GM19372 (cell line): ENCODE measurements at regions not wholly inside any gene's neighbourhood (a gene's known extent, or its start where the extent isn't known, plus 50 kb on each side); places are given as distances from the start of the nearest gene placed in this dataset.
"Not testable (repeated sequence)": the region's sequence is repeated elsewhere in the genome, so short reads cannot be mapped to it uniquely, and the experiment has no call there.

ENCODE experiments used
- ATAC-seq: cut with Tn5 transposase; IDR thresholded peaks from one replicate; pipeline ENCODE4 v1.9.1; 2021; ENCODE audit warnings: mild to moderate bottlenecking, low read depth, moderate library complexity; ENCODE audit not compliant: unreplicated experiment

DNA sequence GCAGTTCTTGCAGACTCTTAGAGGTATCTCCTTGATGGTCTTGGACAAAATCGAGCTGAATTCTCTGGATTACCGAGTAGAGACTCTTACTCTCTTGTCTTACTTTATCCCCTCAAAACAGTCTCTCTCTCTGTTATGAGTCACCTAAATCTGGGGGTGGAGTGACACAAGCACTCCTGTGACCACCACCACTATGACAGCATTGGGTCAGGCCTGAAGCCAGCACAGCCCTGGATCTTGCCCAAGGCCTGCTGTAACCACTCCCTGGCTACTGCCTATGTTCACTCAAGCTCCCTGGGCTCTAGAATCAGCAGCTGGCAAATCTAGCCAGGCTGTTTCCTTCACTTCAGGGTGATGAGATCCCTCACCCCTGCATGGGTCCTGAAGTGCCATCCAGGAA lies 662.5 kb downstream of the LUZP2 start:
- no peak for ATAC-seq

DNA sequence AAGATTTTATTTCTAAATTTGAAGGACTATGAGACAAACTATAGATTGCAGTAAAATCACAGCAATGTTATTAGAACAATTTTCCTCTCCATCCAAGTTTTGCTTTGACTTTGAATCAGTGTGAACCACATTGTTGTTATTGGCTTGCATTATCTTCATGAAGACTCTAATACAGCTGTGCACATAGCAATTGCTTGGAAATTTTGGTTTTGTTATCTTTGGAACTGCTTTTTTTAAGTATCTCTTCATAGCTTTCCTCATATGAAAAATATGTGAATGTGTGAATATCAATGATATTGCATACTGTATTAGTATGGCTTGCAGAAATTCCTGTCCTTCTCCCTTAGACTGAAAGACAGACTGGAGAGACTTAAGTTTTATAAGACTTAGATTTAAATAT lies 666.6 kb downstream of the LUZP2 start:
- ATAC-seq, result no peak

DNA sequence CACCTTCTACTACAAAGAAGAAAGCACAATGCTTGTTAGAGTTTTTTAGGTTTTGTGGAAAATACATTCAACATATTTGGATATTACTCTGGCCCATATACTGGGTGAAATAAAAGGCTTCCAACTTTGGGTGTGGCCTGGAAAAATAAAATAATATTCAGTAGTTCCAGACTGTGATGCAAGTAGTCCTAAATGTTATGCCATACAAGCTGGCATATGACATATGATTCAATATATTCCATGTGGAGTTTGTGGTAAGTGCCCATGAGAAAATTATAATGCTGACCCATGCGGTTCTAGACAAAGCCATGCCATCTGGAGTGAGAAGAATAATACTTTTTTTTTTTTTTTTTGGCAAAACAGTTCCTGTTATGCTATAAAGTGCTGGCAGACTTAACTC lies 683.3 kb downstream of the LUZP2 start:
- ATAC-seq, result no peak

DNA sequence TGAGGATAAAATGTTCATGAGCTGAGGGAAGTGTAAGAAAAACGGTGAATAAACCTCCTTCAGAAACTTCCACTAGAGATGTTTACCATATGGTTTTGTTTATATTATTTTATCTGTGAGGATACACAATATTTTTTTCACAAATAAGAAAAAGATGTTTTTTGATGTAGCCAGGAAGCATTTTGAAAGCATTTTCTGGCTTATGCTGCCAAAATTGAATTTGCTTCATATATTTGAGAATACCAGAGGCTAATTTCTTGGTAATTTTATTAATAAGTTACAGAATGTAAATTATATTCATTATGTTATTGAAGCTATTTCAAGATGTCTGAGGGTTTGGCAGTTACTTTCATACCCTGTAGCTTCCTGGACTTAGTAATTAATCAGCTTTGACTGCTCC lies 686.6 kb downstream of the LUZP2 start:
- ATAC-seq, result no peak

DNA sequence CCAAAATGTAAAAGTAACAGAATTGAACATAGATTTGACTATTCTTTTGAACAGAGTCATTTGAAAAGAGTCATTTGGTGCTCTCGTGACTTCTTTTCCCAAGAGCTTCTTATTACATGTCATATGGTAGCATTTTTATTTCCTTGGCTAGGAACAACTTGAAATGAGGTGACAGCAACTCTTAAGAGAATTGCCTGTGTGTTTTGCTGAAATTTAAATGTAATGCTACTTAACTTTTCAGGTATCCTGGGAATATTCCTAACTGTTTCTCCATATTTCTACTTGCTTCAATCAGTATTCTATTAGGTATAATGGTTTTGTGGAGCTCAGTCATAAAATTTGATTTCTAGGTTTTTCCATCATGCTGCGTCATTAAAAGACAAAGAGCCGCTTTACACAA lies 700.7 kb downstream of the LUZP2 start:
- ATAC-seq, result no peak

DNA sequence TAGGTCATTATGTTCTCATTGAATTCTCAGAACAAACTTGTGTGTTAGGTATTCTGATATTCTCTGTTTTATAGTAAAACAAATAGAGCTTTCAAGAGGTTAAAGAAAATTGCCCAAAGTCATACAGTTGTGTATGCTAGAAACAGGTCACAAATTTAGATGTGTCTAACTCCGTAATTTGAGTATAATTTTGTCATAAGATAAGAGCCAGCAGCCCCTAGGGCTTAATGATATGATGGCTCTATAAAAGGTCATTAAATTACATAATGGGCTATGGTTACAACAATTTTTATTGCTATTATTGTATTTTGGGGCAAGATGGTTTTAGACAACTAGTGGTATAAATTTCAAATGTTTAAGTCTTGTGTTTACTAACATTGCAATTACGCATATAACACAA lies 701.9 kb downstream of the LUZP2 start:
- no peak for ATAC-seq

DNA sequence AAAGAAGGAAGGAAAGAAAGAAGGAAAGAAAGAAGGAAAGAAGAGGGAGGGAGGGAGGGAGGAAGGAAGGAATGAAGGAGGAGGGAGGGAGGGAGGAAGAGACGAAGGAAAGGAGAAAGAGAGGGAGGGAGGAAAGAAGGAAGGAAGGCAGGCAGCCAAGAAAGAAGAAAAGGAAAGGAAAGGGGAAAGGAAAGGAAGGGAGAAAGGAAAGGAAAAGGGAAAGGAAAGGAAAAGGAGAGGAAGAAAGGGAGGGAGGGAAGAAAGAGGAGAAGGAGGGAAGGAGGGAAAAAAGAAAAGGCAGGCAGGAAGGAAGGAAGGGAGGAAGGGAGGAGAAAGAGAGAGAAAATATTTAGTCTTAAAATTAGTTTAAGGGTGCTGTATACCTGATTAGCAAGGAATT lies 704.1 kb downstream of the LUZP2 start:
- ATAC-seq, result no peak

DNA sequence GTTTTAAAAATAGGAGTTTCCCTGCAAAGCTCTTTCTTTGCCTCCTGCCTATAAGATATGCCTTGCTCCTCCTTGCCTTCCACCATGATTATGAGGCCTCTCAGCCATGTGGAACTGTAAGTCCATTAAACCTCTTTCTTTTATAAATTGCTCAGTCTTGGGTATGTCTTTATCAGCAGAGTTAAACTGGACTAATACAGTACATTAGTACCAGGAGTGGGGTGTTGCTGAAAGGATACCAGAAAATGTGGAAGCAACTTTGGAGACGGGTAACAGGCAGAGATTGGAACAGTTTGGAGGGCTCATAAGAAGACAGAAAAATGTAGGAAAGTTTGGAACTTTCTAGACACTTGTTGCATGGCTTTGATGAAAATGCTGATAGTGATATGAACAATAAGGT lies 709.9 kb downstream of the LUZP2 start:
- ATAC-seq, result no peak

DNA sequence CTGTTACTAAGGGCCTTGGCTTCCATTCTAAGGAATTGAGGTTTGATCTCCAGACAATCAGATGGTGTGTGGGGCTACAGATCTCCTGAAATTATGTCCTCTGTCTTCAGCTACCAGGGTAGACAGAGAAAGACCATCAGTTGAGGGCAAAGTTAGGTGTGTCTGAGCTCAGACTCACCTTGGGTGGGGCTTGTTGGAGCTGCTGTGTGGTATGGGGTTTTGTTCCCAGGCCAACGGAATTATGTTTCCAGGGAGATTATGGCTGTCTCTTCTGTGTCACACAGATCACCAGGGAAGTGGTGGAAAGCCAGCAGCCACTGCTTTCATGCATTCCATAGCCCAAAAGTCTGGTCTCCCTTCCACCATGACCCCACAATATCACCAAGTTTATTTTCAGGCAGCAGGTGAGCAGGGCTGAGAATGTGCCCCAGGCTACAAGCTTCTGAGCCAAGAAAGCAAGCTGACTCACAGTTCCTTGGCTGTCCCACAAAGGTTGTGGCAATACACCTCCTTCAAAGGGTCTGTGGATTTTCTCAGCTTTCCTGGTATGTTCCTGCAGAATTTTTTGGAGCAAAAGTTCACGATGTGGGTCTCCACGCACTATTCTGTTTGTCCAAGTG lies 714.9 kb downstream of the LUZP2 start:
- ATAC-seq, result no peak

DNA sequence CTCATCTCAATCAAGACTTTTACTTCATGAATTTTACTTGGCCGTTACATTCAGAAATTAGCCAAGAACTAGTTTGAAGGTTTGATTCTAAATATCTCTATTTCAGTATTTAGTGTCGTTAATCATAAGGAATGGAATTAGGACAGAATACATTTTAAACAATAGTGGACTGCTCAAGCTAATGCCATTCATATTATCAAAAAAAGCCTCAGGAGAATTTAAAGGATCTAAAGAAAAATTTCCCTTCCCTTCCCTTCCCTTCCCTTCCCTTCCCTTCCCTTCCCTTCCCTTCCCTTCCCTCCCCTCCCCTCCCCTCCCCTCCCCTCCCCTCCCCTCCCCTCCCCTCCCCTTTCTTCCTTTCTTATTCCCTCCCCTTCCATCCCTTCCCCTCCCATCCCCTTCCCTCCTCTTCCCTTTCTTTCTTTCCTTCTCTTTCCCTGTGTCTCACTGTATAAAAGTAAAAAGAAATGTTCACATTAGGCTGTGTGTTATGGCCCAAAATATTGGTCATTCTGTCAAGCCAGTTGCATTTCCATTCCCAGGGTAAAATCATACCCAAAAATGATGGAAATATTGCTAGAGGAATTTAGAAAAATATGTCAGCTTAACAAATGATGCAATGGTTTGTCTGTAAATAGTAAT lies 717.8 kb downstream of the LUZP2 start:
- ATAC-seq, result no peak

DNA sequence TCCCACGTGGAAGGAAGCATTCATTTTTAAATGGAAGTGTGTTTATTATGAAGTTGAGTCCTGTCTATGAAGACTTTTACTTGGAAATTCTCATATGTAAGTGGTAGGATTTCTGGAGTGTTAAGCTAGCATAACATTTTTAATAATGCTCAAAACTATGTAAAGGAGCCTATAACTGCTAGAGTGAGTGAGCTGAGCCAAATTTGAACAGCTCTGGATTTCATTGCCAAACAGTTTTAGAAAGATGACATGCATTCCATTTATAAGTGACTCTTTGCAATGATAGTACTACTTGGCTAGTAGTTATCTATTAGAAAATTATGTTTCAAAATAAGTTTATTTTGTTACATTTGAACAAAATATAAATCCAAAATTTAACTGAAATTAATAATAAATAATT lies 721.2 kb downstream of the LUZP2 start:
- no peak for ATAC-seq

DNA sequence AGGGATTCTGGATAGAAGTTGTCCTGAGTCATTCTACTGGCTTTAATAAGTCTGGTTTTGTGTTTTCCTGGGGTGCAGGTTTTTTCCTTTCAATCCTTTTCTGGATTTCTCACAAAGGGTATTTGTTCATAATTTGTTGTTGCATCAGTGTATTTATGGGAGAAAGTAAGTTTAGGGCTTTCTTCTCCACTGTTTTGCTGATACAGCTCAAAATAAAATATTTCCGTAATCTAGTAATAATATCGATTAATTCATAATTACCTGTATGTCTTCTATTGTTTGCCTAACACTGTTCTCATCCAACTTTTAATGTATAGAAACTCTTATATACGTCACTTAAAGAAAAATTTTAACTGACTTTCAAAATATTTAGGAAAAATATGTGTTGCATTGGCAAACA lies 728.2 kb downstream of the LUZP2 start:
- ATAC-seq, result no peak

DNA sequence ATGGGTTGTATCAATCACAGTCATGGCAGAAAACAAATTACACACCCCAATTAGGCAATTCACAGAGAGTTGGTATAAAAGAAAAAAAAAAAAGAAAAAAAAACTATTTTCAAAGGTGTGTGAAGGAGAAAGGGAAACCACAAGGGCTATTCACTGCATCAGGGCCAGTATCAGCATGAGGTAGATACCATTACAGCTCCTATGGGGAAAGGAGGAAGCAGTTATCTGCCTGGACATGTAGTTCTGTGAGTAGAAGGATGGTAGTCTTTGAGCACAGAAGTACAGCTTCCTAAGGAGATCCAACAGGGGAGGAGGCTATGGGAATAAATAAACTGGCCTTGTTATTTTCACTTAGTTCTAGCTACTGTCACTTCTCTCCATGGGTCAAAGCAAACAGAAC lies 746.1 kb downstream of the LUZP2 start:
- ATAC-seq, result no peak

DNA sequence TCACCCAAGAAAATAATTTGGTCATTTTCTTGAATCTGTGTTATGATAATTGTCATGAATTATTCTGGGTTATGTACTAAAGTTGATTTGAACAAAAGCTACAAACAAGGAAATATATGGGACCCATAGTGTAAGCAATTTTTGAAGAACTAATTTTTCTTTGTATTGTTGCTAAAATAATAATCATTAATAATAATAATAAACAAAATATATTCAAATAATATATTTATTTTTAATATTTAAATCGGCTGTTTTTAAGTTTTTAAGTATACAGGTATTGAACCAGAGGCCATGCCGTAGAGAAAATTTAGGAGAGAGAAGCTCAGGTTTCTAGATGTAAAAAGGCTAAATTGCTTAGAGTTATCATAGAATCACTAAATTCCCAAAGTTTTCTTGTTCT lies 747.3 kb downstream of the LUZP2 start:
- no peak for ATAC-seq

DNA sequence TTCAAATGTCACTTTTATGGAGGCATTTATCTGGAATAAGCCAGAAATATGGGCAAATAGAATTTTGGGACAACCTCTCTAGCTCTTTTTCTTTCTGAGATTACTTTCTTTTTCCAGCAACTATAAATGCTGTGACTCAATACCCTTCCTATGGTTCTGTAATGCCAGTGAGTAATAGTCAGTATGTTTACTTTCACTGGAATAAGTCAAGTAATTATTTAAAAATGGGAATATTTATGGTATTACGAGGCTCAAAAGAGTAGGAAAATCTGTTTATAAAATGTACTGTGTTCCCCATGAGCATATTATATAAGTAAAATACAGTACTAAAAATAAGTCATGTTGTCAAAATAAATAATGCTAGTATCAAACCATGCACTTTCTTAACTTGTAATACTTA lies 750.5 kb downstream of the LUZP2 start:
- no peak for ATAC-seq

DNA sequence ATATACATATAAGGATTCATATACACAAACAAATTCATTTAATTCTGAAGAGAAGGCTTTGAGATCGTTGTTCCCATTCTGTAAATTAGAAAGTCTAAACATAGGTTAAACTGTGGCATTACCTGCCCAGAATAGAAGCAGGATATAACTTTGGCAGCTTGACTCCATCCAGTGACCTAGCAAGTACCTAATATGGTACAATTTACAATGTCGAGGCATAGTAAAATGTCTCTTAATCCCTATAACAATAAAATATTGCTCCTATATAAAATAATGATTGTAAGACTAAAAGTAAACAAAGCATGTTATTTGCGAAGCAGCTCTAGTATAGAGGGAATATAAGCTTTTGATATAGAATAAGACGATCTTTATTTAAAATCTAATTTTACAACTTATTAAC lies 756.0 kb downstream of the LUZP2 start:
- no peak for ATAC-seq

DNA sequence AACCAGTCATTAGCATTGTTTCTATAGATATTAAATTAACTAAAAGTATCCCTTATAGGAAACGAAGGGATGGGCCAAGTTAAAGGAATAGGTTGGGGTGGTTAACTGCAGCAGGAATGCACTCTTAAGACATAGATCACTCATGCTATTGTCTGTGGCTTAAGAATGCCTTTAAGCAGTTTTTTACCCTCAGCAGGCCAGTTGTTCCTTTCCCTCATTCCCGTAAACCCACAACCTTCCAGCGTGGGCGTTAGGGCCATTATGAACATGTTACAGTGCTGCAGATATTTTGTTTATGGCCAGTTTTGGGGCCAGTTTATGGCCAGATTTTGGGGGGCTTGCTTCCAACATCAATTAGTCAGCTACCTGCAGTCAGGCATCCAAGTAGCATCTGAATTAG lies 767.0 kb downstream of the LUZP2 start:
- ATAC-seq, result not testable (repeated sequence)

DNA sequence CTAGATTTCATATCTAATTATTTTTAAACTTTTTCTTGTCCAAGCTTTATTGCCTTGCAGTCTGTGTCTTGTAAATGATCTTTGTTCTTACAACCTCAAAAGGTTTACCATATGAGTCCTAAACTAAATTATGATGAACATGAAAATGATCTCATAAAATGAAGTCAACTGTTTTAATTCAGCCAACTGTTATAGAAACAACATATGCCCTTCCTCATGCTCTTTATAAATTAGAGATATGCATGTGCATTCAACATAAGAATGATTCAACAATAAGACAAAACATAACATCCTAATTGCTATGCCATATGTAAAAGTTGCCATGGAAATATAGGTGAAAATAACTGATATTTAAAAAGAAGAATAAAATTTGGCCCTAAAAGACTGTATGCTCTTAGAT lies 774.4 kb downstream of the LUZP2 start:
- no peak for ATAC-seq

DNA sequence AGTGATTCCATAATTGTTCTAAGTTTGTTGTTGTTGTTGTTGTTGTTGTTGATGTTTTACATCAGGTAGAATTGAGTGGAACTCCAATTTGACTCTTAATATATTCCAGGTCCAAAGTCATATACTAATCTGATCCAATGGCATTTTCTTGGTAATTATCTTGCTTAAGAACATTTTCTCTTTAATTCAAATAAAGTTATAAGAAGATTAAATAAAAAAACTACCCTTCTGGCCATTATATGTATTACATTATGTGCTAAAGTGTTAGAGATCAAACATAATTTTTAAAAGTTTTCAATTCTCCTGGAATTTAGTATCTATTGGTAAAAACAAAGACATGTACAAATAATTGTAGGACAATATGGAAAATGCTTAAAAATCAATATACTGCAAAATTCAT lies 775.4 kb downstream of the LUZP2 start:
- ATAC-seq, result no peak

DNA sequence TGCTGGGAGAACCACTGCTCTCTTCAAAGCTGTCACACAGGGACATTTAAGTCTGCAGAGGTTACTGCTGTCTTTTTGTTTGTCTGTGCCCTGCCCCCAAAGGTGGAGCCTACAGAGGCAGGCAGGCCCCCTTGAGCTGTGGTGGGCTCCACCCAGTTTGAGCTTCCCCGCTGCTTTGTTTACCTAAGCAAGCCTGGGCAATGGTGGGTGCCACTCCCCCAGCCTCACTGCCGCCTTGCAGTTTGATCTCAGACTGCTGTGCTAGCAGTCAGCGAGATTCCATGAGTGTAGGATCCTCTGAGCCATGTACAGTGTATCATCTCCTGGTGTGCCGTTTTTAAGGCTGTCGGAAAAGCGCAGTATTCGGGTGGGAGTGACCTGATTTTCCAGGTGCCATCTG lies 784.0 kb downstream of the LUZP2 start:
- not testable (repeated sequence) for ATAC-seq

DNA sequence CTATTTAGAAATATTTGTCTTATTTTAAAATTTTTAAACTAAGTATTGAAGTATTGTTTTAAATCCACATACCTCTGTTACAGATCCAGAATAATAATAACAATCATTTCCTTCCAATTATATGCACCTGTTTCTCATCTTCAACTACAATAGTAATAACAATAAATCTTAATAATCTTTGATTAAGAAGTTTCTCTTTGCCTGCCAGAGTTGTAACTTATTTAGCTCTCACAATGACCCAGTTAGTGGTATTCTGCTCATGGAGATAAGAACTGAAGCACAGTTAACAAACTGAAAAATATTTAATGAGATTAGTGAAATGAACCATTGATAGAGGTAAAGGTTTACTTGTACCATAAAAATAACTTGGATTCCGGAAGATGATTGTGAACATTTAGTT lies 796.3 kb downstream of the LUZP2 start:
- no peak for ATAC-seq

DNA sequence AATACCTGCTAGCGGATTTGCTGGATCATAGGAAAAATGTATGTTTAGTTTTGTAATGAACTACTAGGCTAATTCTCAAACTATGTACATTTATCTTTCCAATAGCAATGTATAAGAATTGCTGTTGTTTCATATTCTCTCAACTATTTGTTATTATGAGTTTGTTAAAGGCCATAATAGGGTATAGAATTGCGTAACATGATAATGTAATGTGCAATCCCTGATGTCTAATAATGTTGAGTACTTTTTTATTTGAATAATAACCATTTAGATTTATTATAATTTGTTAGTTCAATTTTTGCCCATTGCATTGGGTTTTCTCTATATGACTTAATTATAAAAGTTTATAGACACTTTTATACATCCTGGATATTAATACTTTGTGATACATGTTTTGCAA lies 801.6 kb downstream of the LUZP2 start:
- no peak for ATAC-seq

DNA sequence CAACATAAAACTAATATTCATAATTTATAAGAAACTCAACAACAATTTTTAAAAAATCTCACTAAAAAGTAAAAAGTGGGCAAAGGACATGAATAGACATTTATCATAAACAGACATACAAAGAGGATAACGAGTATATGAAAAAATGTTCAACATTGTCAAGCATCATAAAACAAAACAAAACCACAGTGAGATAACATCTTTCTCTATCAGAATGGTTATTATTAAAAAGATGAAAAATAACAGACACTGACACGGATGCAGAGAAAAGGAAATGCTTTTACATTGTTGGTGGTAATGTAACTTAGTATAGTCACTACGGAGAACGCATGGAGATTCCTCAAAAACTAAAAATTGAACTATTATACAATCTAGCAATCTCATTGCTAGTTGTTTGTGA lies 813.0 kb downstream of the LUZP2 start:
- ATAC-seq, result no peak
